Nephron progenitor cell (in vitro differentiated cells): ENCODE measurements at regions not wholly inside any gene's neighbourhood (a gene's known extent, or its start where the extent isn't known, plus 50 kb on each side); places are given as distances from the start of the nearest gene placed in this dataset.

Experiments
- DNase-seq: peaks from one replicate; pipeline ENCODE4 v3.0.0; 2021
- H3K27ac Mint-ChIP-seq: 2 replicates; pipeline ENCODE4 v1.8.0; 2021; ENCODE audit warnings: mild to moderate bottlenecking, moderate library complexity, mixed read lengths
- H3K27me3 Mint-ChIP-seq: 2 replicates; pipeline ENCODE4 v1.8.0; 2021; ENCODE audit warnings: mild to moderate bottlenecking, low read depth, mixed read lengths; ENCODE audit not compliant: poor library complexity
- H3K36me3 Mint-ChIP-seq: 2 replicates; pipeline ENCODE4 v1.8.0; 2021; ENCODE audit warnings: low read depth, mixed read lengths
- H3K4me1 Mint-ChIP-seq: 2 replicates; pipeline ENCODE4 v1.8.0; 2021; ENCODE audit warnings: mixed read lengths
- H3K4me3 Mint-ChIP-seq: 2 replicates; pipeline ENCODE4 v1.8.0; 2021; ENCODE audit warnings: mild to moderate bottlenecking, moderate library complexity, mixed read lengths
- H3K9me3 Mint-ChIP-seq: 2 replicates; pipeline ENCODE4 v1.8.0; 2021; ENCODE audit warnings: mild to moderate bottlenecking, moderate library complexity, mixed read lengths
- TF ChIP-seq, protein P1 (sequence below): fragments of 200-600 bp; sonication (generic); IDR thresholded peaks from 2 replicates; pipeline ENCODE4 v1.5.0; 2021; ENCODE audit warnings: antibody characterized with exemption

DNA sequence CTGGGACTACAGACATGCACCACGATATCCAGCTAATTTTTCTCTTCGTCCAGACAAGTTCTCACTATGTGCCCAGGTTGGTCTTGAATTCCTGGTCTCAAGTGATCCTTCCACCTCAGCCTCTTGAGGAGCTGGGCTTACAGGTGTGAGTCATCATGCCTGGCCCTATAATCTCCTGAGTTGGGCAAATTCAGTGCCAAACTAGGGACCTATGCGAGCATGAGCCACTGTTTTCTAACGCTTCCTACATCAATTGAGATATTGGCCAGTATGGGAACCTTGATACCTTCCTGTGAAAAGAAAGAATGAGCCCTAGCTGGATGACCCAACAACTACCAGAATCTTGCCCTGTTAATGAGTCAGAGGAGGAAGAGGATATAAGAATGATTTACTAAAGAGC is 585.2 kb downstream of the C12orf50 start:
- no peaks in the 10 kb centered on the region for H3K36me3 Mint-ChIP-seq
- no peaks in the 10 kb centered on the region for H3K27me3 Mint-ChIP-seq
- no peak overlapping the region for H3K27ac Mint-ChIP-seq
- peaks cover under 1% of the 10 kb centered on the region for H3K9me3 Mint-ChIP-seq
- no peak for DNase-seq
- TF ChIP-seq, protein P1, sequence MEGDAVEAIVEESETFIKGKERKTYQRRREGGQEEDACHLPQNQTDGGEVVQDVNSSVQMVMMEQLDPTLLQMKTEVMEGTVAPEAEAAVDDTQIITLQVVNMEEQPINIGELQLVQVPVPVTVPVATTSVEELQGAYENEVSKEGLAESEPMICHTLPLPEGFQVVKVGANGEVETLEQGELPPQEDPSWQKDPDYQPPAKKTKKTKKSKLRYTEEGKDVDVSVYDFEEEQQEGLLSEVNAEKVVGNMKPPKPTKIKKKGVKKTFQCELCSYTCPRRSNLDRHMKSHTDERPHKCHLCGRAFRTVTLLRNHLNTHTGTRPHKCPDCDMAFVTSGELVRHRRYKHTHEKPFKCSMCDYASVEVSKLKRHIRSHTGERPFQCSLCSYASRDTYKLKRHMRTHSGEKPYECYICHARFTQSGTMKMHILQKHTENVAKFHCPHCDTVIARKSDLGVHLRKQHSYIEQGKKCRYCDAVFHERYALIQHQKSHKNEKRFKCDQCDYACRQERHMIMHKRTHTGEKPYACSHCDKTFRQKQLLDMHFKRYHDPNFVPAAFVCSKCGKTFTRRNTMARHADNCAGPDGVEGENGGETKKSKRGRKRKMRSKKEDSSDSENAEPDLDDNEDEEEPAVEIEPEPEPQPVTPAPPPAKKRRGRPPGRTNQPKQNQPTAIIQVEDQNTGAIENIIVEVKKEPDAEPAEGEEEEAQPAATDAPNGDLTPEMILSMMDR = no peak
- no peak overlapping the region for H3K4me3 Mint-ChIP-seq
- no peaks in the 10 kb centered on the region for H3K4me1 Mint-ChIP-seq

DNA sequence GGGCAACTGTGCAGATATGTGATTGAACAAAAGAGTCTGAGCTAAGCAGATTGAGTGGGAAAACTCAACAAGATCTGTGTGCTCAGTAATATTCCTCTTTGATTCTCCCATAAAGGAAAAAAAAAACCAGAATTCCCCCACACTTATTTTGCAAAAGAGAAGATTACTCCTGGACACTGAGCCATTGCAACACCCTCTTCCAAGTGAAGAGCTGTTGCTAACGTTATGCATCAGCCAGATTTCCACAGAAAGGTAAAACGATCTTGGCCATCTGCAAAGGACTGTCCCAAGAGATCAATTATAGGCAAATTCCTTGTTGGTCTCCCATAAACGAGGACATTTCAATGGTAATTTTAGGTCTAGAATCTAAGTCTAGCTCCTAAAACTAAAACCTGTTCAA is 587.7 kb downstream of the C12orf50 start:
- Mint-ChIP-seq H3K4me3 (no peak overlapping the region), H3K27me3 (no peaks in the 10 kb centered on the region), H3K4me1 (no peaks in the 10 kb centered on the region), H3K9me3 (no peaks in the 10 kb centered on the region), H3K36me3 (no peaks in the 10 kb centered on the region), H3K27ac (no peak overlapping the region)
- no peak for DNase-seq
- TF ChIP-seq, protein P1 = no peak

DNA sequence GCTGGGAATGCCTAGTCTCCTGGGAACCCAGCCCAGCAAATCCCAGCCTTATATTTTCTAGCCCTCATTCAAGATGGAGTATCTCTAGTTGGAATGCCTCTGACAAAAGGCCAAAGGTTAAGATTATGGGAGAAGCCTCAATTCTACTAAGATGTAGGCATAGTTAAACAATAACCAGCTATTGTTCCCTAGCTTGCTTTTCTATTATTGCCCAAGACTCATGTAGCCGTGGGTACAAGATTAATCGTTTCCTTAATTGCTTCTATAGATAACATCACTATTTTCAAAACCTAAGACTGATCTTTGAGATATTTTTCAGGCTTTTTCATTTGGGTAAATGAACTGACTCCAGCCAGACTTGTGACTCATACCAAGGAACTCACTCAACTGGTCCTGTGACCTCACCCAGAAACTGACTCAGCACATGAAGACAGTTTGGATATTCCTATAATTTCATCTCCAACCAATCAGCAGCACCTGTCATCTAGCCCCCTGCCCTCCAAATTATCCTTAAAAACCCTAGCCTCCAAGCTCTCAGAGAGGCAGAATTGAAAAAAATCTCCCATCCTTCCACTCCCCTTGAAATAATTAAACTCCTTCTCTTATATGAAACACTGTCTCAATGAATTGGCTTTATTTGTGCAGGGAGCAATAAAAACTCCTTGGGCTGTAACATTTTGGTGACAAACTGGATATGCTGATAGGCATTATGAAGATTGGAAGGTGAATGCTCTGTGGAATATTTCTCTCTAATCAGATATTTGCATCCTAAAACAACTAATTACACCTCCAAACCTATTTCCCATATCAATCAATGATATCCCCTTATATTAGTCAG is 589.0 kb downstream of the C12orf50 start:
- H3K4me1 Mint-ChIP-seq = no peaks in the 10 kb centered on the region
- no peaks in the 10 kb centered on the region for H3K36me3 Mint-ChIP-seq
- no peak overlapping the region for H3K27ac Mint-ChIP-seq
- H3K4me3 Mint-ChIP-seq = no peak overlapping the region
- DNase-seq = no peak
- no peaks in the 10 kb centered on the region for H3K27me3 Mint-ChIP-seq
- TF ChIP-seq, protein P1 = no peak
- no peaks in the 10 kb centered on the region for H3K9me3 Mint-ChIP-seq

DNA sequence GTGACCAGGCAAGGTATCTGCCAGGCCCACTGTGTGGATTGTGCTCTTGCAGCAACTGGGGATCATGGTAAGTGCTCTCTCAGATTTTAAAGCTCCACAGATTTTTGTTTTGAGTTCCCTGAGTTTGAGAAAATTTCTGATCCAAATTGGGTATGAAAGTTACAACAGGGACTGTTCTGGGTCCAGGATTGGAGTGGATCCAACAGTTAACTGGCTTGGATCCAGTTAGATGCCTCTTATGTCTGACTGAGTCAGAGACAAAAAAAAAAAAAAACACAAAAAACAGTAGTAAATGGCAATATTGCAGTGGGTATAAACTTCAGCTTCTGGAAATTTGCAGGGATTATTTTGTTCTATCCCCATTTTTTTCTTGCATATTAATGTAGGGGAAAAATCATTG is 598.8 kb downstream of the C12orf50 start:
- Mint-ChIP-seq H3K4me1 (no peaks in the 10 kb centered on the region), H3K27ac (no peak overlapping the region), H3K9me3 (peaks cover 20% of the 10 kb centered on the region), H3K36me3 (no peaks in the 10 kb centered on the region), H3K27me3 (no peaks in the 10 kb centered on the region), H3K4me3 (no peak overlapping the region)
- TF ChIP-seq, protein P1 = no peak
- no peak for DNase-seq

DNA sequence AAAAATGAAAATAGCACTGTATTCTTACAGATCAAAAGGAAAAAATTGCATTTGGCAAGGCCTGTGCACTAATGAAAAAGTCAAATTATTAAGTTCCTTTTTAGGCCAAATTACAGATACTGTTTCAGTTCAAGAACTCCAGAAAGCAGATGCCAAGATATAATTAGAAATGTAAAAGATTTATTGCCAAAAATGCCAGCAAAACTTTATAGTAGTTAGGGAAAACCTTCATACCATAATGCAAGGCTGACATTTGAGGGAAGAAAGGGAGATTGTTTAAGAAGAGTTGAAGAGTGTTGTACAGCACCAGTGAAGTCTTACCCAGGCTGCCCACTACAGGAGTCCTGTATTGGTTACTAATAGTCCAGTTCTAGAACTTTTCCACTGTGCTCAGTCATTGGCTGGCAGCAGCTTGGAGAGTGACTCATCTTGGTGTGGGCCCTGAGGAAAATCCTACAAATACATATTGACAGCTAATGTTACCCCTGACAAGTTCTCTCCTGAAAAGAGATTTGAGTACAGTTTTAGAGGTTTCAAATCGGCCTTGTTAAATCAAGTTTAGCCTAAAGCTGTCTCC is 600.4 kb downstream of the C12orf50 start:
- Mint-ChIP-seq H3K9me3 (peaks cover 20% of the 10 kb centered on the region), H3K4me1 (no peaks in the 10 kb centered on the region), H3K27ac (no peak overlapping the region), H3K27me3 (peaks cover 2% of the 10 kb centered on the region), H3K4me3 (no peak overlapping the region), H3K36me3 (no peaks in the 10 kb centered on the region)
- DNase-seq = no peak
- TF ChIP-seq, protein P1 = no peak

DNA sequence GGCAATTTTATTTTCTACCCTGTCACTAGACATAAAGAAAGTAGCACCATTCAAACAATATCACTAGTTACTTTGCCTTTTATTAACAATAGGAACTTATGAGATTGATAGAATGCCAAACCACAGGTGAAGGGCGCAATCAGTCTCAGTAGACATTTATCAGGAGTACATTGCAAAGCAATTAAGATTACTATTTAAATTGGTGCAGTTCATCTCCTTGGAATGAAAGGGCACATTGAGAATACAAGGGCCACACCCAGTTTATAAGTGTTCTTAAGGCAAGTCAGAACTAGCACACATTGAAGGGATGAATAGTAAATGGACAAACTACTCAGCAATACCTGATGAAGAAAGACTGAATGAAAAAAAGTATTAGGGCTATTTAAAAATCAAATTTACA is 601.4 kb downstream of the C12orf50 start:
- peaks cover 20% of the 10 kb centered on the region for H3K9me3 Mint-ChIP-seq
- peaks cover 2% of the 10 kb centered on the region for H3K27me3 Mint-ChIP-seq
- no peak for DNase-seq
- no peaks in the 10 kb centered on the region for H3K4me1 Mint-ChIP-seq
- H3K4me3 Mint-ChIP-seq = no peak overlapping the region
- H3K36me3 Mint-ChIP-seq = no peaks in the 10 kb centered on the region
- TF ChIP-seq, protein P1 = no peak
- H3K27ac Mint-ChIP-seq = no peak overlapping the region
